ENCODE measurements at regions not wholly inside any gene's neighbourhood (a gene's known extent, or its start where the extent isn't known, plus 50 kb on each side); places are given as distances from the start of the nearest gene placed in this dataset.

DNA sequence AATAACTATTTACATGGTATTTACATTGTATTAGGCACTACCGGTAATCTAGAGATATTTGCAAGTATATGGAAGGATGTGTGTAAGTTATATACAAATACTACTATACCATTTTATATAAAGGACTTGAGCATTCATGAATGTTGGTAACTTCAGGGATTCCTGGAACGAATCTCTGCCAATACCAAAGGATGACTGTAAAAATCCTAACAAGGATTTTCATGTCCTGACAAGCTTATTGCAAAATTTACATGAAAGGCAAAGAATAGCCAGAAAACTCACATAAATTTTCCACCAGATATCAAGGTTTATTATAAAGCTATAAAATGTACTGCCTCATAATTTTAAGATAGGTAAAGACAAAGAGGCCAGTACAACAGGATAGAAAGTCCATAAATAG is 325.2 kb upstream of the NRIP1 start:
- Histone ChIP-seq H3K18ac (ENCODE audit: low read depth, low read length) (no peak overlapping the region), H3K4me1 (ENCODE audit: control insufficient read depth, insufficient read depth, low read length) (no peaks in the 10 kb centered on the region), H2AFZ (replicated peaks; ENCODE audit: low read length, poor library complexity) (no peak overlapping the region), H3K79me1 (ENCODE audit: low read depth in 1 of 2, low read length in 2 of 2) (no peaks in the 10 kb centered on the region), H2AK9ac (replicated peaks; ENCODE audit: low read depth, low read length, poor library complexity) (no peak overlapping the region), H3K4ac (ENCODE audit: low read depth, low read length) (no peak overlapping the region), H4K5ac (ENCODE audit: low read depth, low read length) (no peak overlapping the region), H3K27ac (ENCODE audit: insufficient read depth, low read length) (no peak overlapping the region), H3K56ac (ENCODE audit: extremely low read depth, insufficient read depth, low read length) (no peak overlapping the region), H4K8ac (ENCODE audit: low read depth in 2 of 2, low read length in 2 of 2) (no peak overlapping the region), H2BK20ac (ENCODE audit: low read depth, low read length) (no peak overlapping the region), H3K4me3 (ENCODE audit: insufficient read depth, low read depth, low read length) (no peak overlapping the region), H2BK120ac (ENCODE audit: low read depth, low read length) (no peak overlapping the region), H2BK15ac (ENCODE audit: low read depth, low read length) (no peak overlapping the region), H4K91ac (ENCODE audit: insufficient read depth, low read depth, low read length) (no peak overlapping the region), H2BK5ac (ENCODE audit: low read depth, low read length, poor library complexity, severe bottlenecking) (no peak overlapping the region), H3K9ac (ENCODE audit: low read depth, low read length) (no peak overlapping the region), H3K9me3 (ENCODE audit: control insufficient read depth, insufficient read depth, low read length) (peaks cover 2% of the 10 kb centered on the region; the same call in 1 of the 2 replicates), H3K4me2 (ENCODE audit: low read depth, low read length) (no peak overlapping the region), H4K20me1 (ENCODE audit: insufficient read depth, low read length) (no peaks in the 10 kb centered on the region), H3K14ac (replicated peaks; ENCODE audit: low read depth, low read length) (no peak overlapping the region), H3K23ac (ENCODE audit: low read depth, low read length) (no peak overlapping the region), H3K9me1 (ENCODE audit: insufficient read depth, low read length) (no peaks in the 10 kb centered on the region), H3K36me3 (ENCODE audit: control insufficient read depth, insufficient read depth, low read length) (no peaks in the 10 kb centered on the region), H2AK5ac (ENCODE audit: low read depth, low read length) (no peak overlapping the region), H3K27me3 (ENCODE audit: control insufficient read depth, insufficient read depth, low read length) (no peaks in the 10 kb centered on the region)
- no CpG with 5 or more reads among the region's 2 CpGs for WGBS, 2 experiments (ENCODE audit: extremely low coverage in 2 of 2, insufficient read length in 1 of 2)
- DNase-seq, result no peak
- ChIA-PET POLR2A (ENCODE audit: unreplicated experiment) (no interaction called here), CTCF (no interaction called here)
- ATAC-seq (ENCODE audit: low read depth), result no peak
- no peak for TF ChIP-seq RFX5 (IDR thresholded peaks at IDR 0.05; ENCODE audit: low read depth, low read length)
- no peak for TF ChIP-seq CEBPB (IDR thresholded peaks at IDR 0.05; ENCODE audit: low read depth, low read length)
- no peak for TF ChIP-seq SMC3 (IDR thresholded peaks at IDR 0.05; ENCODE audit: low read depth, low read length)
- no peak for TF ChIP-seq MXI1 (IDR thresholded peaks at IDR 0.05; ENCODE audit: borderline replicate concordance, low read depth, low read length)
- TF ChIP-seq, protein P1, sequence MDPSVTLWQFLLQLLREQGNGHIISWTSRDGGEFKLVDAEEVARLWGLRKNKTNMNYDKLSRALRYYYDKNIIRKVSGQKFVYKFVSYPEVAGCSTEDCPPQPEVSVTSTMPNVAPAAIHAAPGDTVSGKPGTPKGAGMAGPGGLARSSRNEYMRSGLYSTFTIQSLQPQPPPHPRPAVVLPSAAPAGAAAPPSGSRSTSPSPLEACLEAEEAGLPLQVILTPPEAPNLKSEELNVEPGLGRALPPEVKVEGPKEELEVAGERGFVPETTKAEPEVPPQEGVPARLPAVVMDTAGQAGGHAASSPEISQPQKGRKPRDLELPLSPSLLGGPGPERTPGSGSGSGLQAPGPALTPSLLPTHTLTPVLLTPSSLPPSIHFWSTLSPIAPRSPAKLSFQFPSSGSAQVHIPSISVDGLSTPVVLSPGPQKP (IDR thresholded peaks at IDR 0.05; ENCODE audit: borderline replicate concordance, low read depth, low read length), result no peak
- TF ChIP-seq, protein P2, sequence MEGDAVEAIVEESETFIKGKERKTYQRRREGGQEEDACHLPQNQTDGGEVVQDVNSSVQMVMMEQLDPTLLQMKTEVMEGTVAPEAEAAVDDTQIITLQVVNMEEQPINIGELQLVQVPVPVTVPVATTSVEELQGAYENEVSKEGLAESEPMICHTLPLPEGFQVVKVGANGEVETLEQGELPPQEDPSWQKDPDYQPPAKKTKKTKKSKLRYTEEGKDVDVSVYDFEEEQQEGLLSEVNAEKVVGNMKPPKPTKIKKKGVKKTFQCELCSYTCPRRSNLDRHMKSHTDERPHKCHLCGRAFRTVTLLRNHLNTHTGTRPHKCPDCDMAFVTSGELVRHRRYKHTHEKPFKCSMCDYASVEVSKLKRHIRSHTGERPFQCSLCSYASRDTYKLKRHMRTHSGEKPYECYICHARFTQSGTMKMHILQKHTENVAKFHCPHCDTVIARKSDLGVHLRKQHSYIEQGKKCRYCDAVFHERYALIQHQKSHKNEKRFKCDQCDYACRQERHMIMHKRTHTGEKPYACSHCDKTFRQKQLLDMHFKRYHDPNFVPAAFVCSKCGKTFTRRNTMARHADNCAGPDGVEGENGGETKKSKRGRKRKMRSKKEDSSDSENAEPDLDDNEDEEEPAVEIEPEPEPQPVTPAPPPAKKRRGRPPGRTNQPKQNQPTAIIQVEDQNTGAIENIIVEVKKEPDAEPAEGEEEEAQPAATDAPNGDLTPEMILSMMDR (conservative IDR thresholded peaks at IDR 0.05; ENCODE audit: low read depth, low read length), result no peak
- in situ Hi-C loops (cut with MboI; ENCODE audit: low sequenced_read_pairs) (no loop called here), dilution Hi-C loops (cut with HindIII; ENCODE audit: low sequenced_read_pairs, unreplicated experiment) (no loop called here), intact Hi-C loops (cut with micrococcal nuclease) (no loop called here)
- BruUV-seq (replicated peaks), result no TSS peak

Measured in IMR-90 (cell line).